NT2/D1 (cell line): ENCODE measurements at regions not wholly inside any gene's neighbourhood (a gene's known extent, or its start where the extent isn't known, plus 50 kb on each side); places are given as distances from the start of the nearest gene placed in this dataset.

Source experiments
- SUZ12 ChIP-seq: IDR thresholded peaks from 2 replicates; pipeline ENCODE4 v1.6.1; 2011; ENCODE audit not compliant: insufficient read length, insufficient read depth; ENCODE audit errors: extremely low read depth
- YY1 ChIP-seq: IDR thresholded peaks from 2 replicates; pipeline ENCODE4 v1.6.1; 2011; ENCODE audit not compliant: insufficient read length, insufficient read depth
- ZNF274 ChIP-seq: IDR thresholded peaks from 2 replicates; pipeline ENCODE4 v1.6.1; 2011; ENCODE audit warnings: mild to moderate bottlenecking, low read depth, low read length

- TF ChIP-seq YY1 (no peak), ZNF274 (no peak), SUZ12 (no peak)
Measured at GRCh38 chr5:106258591-106259125, 1412.1 kb downstream of the EFNA5 start.
